ENCODE measurements at regions not wholly inside any gene's neighbourhood (a gene's known extent, or its start where the extent isn't known, plus 50 kb on each side); places are given as distances from the start of the nearest gene placed in this dataset.

DNA sequence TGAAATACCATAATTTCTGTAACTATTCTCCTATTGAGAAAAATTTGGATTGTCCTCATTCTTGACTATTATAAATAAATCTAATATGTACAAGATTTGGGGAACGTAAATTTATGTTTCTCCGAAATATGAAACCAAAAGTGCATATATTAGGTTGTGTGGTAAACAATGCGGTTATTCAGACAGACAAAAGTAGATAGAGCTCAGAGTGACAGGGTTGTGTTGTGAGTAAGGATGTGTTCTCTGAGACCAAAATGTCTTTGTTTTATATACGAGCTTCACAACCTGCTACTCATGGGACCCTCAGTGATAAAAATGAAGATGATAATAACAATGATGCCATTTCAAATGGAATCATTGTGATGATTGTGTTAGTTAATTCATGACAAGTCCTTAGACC lies 796.3 kb upstream of the SLC10A2 start:
- Histone ChIP-seq H3K4me3 (no peak overlapping the region), H3K4me1 (no peaks in the 10 kb centered on the region), H3K27me3 (no peaks in the 10 kb centered on the region), H3K9me3 (no peaks in the 10 kb centered on the region), H3K36me3 (no peaks in the 10 kb centered on the region), H3K27ac (no peak overlapping the region)
- TF ChIP-seq, protein P1, sequence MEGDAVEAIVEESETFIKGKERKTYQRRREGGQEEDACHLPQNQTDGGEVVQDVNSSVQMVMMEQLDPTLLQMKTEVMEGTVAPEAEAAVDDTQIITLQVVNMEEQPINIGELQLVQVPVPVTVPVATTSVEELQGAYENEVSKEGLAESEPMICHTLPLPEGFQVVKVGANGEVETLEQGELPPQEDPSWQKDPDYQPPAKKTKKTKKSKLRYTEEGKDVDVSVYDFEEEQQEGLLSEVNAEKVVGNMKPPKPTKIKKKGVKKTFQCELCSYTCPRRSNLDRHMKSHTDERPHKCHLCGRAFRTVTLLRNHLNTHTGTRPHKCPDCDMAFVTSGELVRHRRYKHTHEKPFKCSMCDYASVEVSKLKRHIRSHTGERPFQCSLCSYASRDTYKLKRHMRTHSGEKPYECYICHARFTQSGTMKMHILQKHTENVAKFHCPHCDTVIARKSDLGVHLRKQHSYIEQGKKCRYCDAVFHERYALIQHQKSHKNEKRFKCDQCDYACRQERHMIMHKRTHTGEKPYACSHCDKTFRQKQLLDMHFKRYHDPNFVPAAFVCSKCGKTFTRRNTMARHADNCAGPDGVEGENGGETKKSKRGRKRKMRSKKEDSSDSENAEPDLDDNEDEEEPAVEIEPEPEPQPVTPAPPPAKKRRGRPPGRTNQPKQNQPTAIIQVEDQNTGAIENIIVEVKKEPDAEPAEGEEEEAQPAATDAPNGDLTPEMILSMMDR (IDR thresholded peaks at IDR 0.05), result no peak
- no peak for DNase-seq (ENCODE audit: low spot score)

DNA sequence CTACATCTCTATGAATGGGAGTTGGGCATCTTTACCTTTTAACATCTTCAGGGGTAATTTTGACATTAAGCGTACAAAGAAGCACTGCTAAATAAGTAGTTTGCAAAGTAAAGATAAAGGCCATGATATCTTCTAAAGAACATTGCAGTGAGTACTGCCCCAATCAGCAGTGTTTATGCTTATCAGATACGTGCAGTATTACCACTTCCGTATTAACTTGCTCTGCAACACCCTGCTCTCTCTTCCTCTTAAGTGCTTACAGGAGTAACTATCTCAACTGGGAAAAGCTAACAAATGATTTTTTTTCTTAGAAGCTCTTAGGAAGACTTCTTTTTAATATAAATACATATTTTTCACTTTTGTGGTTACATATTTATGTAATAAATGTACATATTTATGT lies 793.7 kb upstream of the SLC10A2 start:
- Histone ChIP-seq H3K4me1 (no peaks in the 10 kb centered on the region), H3K27ac (no peak overlapping the region), H3K4me3 (no peak overlapping the region), H3K36me3 (no peaks in the 10 kb centered on the region), H3K27me3 (no peaks in the 10 kb centered on the region), H3K9me3 (no peaks in the 10 kb centered on the region)
- no peak for DNase-seq (ENCODE audit: low spot score)
- TF ChIP-seq, protein P1 (IDR thresholded peaks at IDR 0.05), result no peak

DNA sequence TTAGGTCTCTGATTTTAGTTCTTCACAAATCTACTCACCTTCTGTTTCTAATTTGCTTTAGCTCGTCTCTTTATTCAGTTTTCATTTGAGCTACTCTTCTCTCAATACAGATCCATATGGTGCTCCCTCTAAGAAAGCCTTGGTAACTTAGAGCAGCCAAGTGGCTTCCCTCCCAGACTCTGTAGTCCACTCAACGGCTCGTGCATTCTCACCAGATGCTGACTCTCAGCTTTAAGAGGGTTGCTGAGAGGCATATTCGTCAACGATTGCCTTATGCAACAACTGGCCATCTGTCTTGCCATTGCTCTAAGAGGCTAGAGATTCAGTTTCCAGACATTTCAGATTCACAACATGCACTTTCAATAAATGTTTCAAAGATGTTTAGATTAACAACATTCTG lies 785.8 kb upstream of the SLC10A2 start:
- Histone ChIP-seq H3K4me1 (no peaks in the 10 kb centered on the region), H3K27me3 (no peaks in the 10 kb centered on the region), H3K36me3 (no peaks in the 10 kb centered on the region), H3K4me3 (no peak overlapping the region), H3K9me3 (no peaks in the 10 kb centered on the region), H3K27ac (no peak overlapping the region)
- TF ChIP-seq, protein P1 (IDR thresholded peaks at IDR 0.05), result no peak
- DNase-seq (ENCODE audit: low spot score), result no peak

DNA sequence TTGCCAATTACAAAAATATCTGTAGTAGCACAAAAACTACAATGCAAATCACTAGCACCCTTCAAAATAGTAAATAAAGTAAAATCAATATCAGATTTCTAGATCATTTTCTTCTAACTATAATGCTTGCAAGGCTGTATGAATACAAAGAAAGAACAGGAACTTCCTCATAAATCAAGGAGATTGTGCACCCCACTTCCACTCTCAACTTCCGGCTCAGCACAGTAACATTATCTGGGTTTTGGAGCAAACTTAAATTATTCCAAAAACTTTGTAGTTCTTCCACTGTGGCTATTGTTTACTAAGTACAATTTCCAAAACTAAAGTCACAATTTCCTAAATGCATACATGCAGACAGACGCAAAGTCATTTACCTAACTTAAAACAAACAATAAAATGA lies 778.3 kb upstream of the SLC10A2 start:
- Histone ChIP-seq H3K27me3 (no peaks in the 10 kb centered on the region), H3K4me1 (no peaks in the 10 kb centered on the region), H3K36me3 (no peaks in the 10 kb centered on the region), H3K27ac (no peak overlapping the region), H3K4me3 (no peak overlapping the region), H3K9me3 (no peaks in the 10 kb centered on the region)
- TF ChIP-seq, protein P1 (IDR thresholded peaks at IDR 0.05), result no peak
- no peak for DNase-seq (ENCODE audit: low spot score)

DNA sequence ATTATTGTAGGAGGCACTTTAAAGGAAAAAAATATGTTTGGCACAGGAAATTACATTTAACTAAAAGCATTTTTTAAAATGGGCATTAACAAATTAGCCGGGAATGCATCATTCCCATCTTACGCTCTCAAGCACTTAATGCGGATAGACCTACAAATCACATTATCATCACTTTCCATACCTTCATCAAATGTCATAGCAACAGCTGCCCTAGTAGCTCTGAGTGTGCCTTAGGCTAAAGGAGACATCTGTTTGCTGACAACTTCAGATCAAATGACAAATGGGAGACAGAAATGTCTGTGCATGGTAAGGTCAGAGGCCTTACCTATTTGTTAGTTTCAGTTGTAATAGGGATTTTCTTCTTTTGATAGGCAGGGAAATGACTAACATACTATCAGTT lies 773.2 kb upstream of the SLC10A2 start:
- no peak for DNase-seq (ENCODE audit: low spot score)
- Histone ChIP-seq H3K9me3 (no peaks in the 10 kb centered on the region), H3K27ac (no peak overlapping the region), H3K27me3 (no peaks in the 10 kb centered on the region), H3K36me3 (no peaks in the 10 kb centered on the region), H3K4me3 (no peak overlapping the region), H3K4me1 (no peaks in the 10 kb centered on the region)
- TF ChIP-seq, protein P1 (IDR thresholded peaks at IDR 0.05), result no peak

DNA sequence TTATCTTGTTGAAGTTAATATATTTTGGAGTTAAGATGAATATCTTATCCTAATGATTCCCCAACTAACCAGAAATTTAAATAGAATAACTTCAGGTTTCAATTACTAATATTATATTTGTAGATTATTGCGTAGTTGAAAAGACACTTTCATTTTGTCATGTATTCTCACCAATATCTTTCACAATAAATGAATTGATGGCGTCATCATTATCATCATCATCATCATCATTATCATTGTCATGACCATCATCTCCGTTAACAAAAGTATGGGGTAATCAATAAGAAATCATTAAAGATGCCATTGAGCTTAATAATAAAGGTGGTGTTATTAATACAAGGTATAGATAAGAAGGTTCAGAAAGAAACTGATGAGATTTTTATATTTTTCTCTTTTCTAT lies 768.8 kb upstream of the SLC10A2 start:
- Histone ChIP-seq H3K36me3 (no peaks in the 10 kb centered on the region), H3K4me1 (no peaks in the 10 kb centered on the region), H3K4me3 (no peak overlapping the region), H3K27ac (no peak overlapping the region), H3K27me3 (no peaks in the 10 kb centered on the region), H3K9me3 (peaks cover 0 to 6% of the 10 kb centered on the region in 2 donors)
- no peak for DNase-seq (ENCODE audit: low spot score)
- TF ChIP-seq, protein P1 (IDR thresholded peaks at IDR 0.05), result no peak

Data from right atrium auricular region (tissue), 2 donors.